Neural cell (in vitro differentiated cells): ENCODE measurements at regions not wholly inside any gene's neighbourhood (a gene's known extent, or its start where the extent isn't known, plus 50 kb on each side); places are given as distances from the start of the nearest gene placed in this dataset.
"Not testable (repeated sequence)": the region's sequence is repeated elsewhere in the genome, so short reads cannot be mapped to it uniquely, and the experiment has no call there.

Source experiments
- H2AFZ ChIP-seq: fragments of 200-600, 300-800 bp; sonication (generic), shearing (Covaris generic); 2 replicates; pipeline ENCODE4 v1.6.0; 2014; ENCODE audit warnings: low read depth, mild to moderate bottlenecking, antibody characterized with exemption, low read length, moderate library complexity
- H3F3A ChIP-seq: fragments of 200-600 bp; shearing (Covaris generic); 2 replicates; pipeline ENCODE4 v1.6.1; 2016; ENCODE audit warnings: mild to moderate bottlenecking, moderate library complexity, mixed read lengths, antibody characterized with exemption, low read length; ENCODE audit not compliant: insufficient read depth, poor library complexity, severe bottlenecking
- H3K27ac ChIP-seq: fragments of 200-600, 300-800 bp; sonication (generic), shearing (Covaris generic); 2 replicates; pipeline ENCODE4 v1.5.1; 2014; ENCODE audit warnings: mild to moderate bottlenecking, low read length, moderate library complexity
- H3K27me3 ChIP-seq: fragments of 300-800, 200-600 bp; sonication (generic), shearing (Covaris generic); 2 replicates; pipeline ENCODE4 v1.6.0; 2014; ENCODE audit warnings: mild to moderate bottlenecking, low read depth, low read length, moderate library complexity; ENCODE audit not compliant: insufficient read depth
- H3K36me3 ChIP-seq: fragments of 300-800, 200-600 bp; sonication (generic), shearing (Covaris generic); 2 replicates; pipeline ENCODE4 v1.5.1; 2014; ENCODE audit warnings: mild to moderate bottlenecking, antibody characterized with exemption, low read length, moderate library complexity; ENCODE audit not compliant: insufficient read depth
- H3K4me2 ChIP-seq: fragments of 300-800, 200-600 bp; sonication (generic), shearing (Covaris generic); 2 replicates; pipeline ENCODE4 v1.6.0; 2014; ENCODE audit warnings: mild to moderate bottlenecking, low read length
- H3K4me3 ChIP-seq: fragments of 300-800, 200-600 bp; sonication (generic), shearing (Covaris generic); 2 replicates; pipeline ENCODE4 v1.5.1; 2014; ENCODE audit warnings: mild to moderate bottlenecking, low read length, moderate library complexity
- H3K79me2 ChIP-seq: fragments of 200-600 bp; shearing (Covaris generic); replicated peaks from 2 replicates; pipeline ENCODE4 v1.6.0; 2014; ENCODE audit warnings: mild to moderate bottlenecking, low read length, moderate library complexity; ENCODE audit not compliant: insufficient read depth
- H3K9ac ChIP-seq: fragments of 300-800, 200-600 bp; sonication (generic), shearing (Covaris generic); 2 replicates; pipeline ENCODE4 v1.6.1; 2016; ENCODE audit warnings: mild to moderate bottlenecking, low read length, mixed read lengths
- H3K9me2 ChIP-seq: fragments of 200-600 bp; shearing (Covaris generic); 2 replicates; pipeline ENCODE4 v1.6.1; 2016; ENCODE audit warnings: mild to moderate bottlenecking, low read length, mixed read lengths; ENCODE audit not compliant: insufficient read depth
- H3K9me3 ChIP-seq: fragments of 200-600, 300-800 bp; sonication (generic), shearing (Covaris generic); 2 replicates; pipeline ENCODE4 v1.6.1; 2016; ENCODE audit warnings: mild to moderate bottlenecking, mixed run types, low read length, moderate library complexity, mixed read lengths
- H4K20me1 ChIP-seq: fragments of 200-600 bp; shearing (Covaris generic); 2 replicates; pipeline ENCODE4 v1.6.1; 2016; ENCODE audit warnings: mild to moderate bottlenecking, mixed run types; ENCODE audit not compliant: insufficient read depth

GRCh38 chr16:22572331-22573224, 61.9 kb downstream of the NPIPB5 start:
- not testable (repeated sequence) for H3K79me2 ChIP-seq, H2AFZ ChIP-seq, H3K9ac ChIP-seq, H3K4me3 ChIP-seq, H3F3A ChIP-seq, H3K27ac ChIP-seq, H3K9me3 ChIP-seq, H4K20me1 ChIP-seq, H3K4me2 ChIP-seq, H3K27me3 ChIP-seq, H3K9me2 ChIP-seq, H3K36me3 ChIP-seq

GRCh38 chr16:22573225-22573530, 62.5 kb downstream of the NPIPB5 start:
- not testable (repeated sequence) for H4K20me1 ChIP-seq, H3K9me3 ChIP-seq, H3K9ac ChIP-seq

GRCh38 chr16:22576506-22576905, 65.8 kb downstream of the NPIPB5 start:
- H3K9me2 ChIP-seq, H3K27me3 ChIP-seq, H3K79me2 ChIP-seq, H3K27ac ChIP-seq, H4K20me1 ChIP-seq, H3K36me3 ChIP-seq, H2AFZ ChIP-seq, H3K4me2 ChIP-seq, H3K9me3 ChIP-seq, H3K4me3 ChIP-seq, H3F3A ChIP-seq, H3K9ac ChIP-seq: not testable (repeated sequence)

More at GRCh38 chr16:22573225-22573530, 62.5 kb downstream of the NPIPB5 start:
- not testable (repeated sequence) for H2AFZ ChIP-seq, H3K27ac ChIP-seq, H3K4me2 ChIP-seq, H3K36me3 ChIP-seq, H3F3A ChIP-seq, H3K9me2 ChIP-seq, H3K27me3 ChIP-seq, H3K79me2 ChIP-seq, H3K4me3 ChIP-seq

GRCh38 chr16:22583195-22583594, 72.5 kb downstream of the NPIPB5 start:
- not testable (repeated sequence) for H3K9me3 ChIP-seq, H3K36me3 ChIP-seq, H2AFZ ChIP-seq, H3K4me2 ChIP-seq, H3K79me2 ChIP-seq, H3K9ac ChIP-seq, H3K4me3 ChIP-seq, H3K9me2 ChIP-seq, H3K27me3 ChIP-seq, H3K27ac ChIP-seq, H4K20me1 ChIP-seq, H3F3A ChIP-seq

GRCh38 chr16:22584459-22584858, 73.8 kb downstream of the NPIPB5 start:
- H3K9me3 ChIP-seq, H4K20me1 ChIP-seq, H3K9ac ChIP-seq, H3K27ac ChIP-seq, H3F3A ChIP-seq, H3K4me2 ChIP-seq, H3K36me3 ChIP-seq, H3K79me2 ChIP-seq, H3K4me3 ChIP-seq, H3K9me2 ChIP-seq, H3K27me3 ChIP-seq, H2AFZ ChIP-seq: not testable (repeated sequence)

- not testable (repeated sequence) for H3K27ac ChIP-seq, H3K79me2 ChIP-seq, H3K4me3 ChIP-seq, H3K36me3 ChIP-seq, H3K27me3 ChIP-seq, H3K4me2 ChIP-seq, H3F3A ChIP-seq, H2AFZ ChIP-seq, H3K9me2 ChIP-seq, H3K9ac ChIP-seq, H3K9me3 ChIP-seq, H4K20me1 ChIP-seq
These were observed 74.2 kb downstream of the NPIPB5 start for GRCh38 chr16:22584941-22585340.

- not testable (repeated sequence) for H3K4me2 ChIP-seq, H3K4me3 ChIP-seq, H3K9me2 ChIP-seq, H3K9me3 ChIP-seq, H3K79me2 ChIP-seq, H4K20me1 ChIP-seq, H2AFZ ChIP-seq, H3K27me3 ChIP-seq, H3F3A ChIP-seq, H3K27ac ChIP-seq, H3K36me3 ChIP-seq, H3K9ac ChIP-seq
These were observed 74.7 kb downstream of the NPIPB5 start for GRCh38 chr16:22585431-22585830.

- H3K27ac ChIP-seq, H4K20me1 ChIP-seq, H3K79me2 ChIP-seq, H3K27me3 ChIP-seq, H2AFZ ChIP-seq, H3K9me2 ChIP-seq, H3F3A ChIP-seq, H3K4me3 ChIP-seq, H3K9me3 ChIP-seq, H3K36me3 ChIP-seq, H3K4me2 ChIP-seq, H3K9ac ChIP-seq: not testable (repeated sequence)
These were observed 76.0 kb downstream of the NPIPB5 start for GRCh38 chr16:22586732-22587131.
